HG02840 (cell line): ENCODE measurements at regions not wholly inside any gene's neighbourhood (a gene's known extent, or its start where the extent isn't known, plus 50 kb on each side); places are given as distances from the start of the nearest gene placed in this dataset.

Experiments
- ATAC-seq: cut with Tn5 transposase; IDR thresholded peaks from one replicate; pipeline ENCODE4 v1.9.1; 2021; ENCODE audit warnings: mild to moderate bottlenecking, moderate library complexity, moderate number of reproducible peaks; ENCODE audit not compliant: unreplicated experiment, low FRiP score

DNA sequence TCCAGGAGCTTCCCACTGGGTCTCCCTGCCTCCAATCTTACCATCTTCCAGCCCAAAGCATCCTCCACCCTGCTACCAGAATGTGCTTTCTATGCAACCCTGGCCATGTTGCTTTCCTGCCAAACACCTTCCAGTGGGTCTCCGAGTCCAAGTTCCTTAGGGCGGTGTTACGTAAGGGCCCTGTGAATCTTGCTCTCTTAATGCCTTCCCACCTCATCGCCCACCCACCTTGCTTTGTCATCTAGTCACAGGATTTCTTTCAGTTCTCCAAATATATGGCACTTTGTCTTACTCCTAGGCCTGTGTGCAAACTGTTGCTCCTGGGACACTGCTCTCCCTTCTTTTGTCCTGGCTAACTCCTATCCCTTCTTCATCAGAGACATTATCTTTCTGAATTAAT lies 344.5 kb downstream of the RPS24 start:
- ATAC-seq: no peak

DNA sequence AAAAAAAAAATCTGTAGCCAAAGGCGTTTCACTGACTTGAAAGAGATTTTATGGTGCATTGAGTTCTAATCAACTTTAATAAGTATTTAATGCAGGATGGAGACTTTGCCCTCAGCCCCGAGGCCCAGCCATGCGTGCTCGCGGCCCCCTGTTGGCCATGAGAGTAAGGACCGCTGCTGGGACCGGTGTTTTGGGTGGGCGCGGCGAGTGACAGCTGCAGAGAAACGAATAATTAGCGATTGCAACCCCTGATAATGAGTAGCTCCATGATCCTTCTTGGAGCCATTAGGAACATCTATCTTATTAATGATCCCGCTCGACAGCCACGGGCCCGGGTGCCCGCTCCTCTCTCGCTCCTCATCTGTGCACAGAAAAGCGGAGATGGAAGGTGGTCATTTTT lies 347.4 kb downstream of the RPS24 start:
- no peak for ATAC-seq

DNA sequence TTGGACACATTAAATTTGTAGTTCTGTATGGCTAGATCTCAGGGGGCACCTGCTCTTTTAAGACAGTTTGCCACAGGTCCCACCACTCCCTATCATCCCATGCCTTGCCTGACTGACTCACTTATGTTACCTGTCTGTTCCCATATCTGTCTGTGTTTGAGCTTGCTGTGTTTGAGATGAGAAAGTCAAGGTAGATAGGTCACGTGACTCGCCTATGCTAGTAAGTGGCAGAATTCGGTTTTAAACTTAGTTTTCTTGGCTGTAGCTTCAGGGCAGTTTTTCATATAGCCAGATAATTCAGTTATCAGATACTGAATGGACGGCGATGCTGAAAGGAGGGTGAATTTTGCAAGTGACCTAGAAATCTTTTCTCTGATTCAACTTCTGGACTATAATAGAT lies 348.4 kb downstream of the RPS24 start:
- ATAC-seq: no peak

DNA sequence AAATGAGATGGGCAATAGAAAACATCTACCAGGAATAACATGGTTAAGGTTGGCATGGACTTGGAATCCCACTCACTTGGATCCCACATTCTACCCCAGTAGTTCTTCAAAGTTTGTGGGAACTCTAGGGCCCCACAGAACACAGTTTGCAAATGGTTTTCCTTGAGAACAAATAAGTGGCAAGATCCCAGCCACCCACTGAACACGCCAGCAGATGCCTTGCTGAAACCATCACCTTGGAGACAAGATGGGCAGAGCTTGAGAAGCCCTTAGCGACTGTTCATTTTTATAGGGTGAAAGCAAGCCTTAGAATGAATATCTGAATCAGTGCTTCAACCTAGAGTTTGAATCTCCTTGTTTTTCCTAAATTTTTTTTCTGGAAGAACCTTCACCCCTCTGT lies 349.1 kb downstream of the RPS24 start:
- no peak for ATAC-seq

DNA sequence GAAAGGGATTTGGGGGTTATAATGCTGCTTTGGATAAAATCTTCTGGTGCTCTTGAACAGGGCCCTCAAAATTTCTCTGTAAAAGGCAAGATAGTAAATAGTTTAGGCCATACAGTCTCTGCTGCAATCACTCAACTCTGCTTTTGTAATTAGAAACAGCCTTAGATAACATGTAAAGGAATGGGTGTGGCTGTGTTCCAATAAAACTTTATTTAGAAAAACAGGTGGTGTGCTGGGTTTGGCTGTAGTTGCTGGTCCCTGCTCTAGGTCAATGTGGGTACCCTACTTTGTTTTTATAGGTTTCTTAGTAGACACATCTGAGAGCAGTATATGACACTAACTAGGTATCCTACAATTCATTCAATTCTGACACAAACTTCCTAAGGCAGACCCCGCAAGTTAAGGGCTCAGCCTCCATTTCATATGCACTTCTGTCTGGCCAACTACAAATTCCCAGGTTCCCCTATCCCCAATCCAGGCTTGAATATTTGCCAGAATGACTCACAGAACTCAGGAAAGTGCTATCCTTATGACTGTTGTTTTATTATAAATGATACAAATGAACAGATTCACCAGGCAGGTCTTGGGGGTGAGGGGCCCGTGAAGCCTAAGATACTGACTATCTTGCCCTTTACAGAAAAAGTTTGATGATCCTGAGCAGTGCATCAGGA lies 349.9 kb downstream of the RPS24 start:
- ATAC-seq: no peak

DNA sequence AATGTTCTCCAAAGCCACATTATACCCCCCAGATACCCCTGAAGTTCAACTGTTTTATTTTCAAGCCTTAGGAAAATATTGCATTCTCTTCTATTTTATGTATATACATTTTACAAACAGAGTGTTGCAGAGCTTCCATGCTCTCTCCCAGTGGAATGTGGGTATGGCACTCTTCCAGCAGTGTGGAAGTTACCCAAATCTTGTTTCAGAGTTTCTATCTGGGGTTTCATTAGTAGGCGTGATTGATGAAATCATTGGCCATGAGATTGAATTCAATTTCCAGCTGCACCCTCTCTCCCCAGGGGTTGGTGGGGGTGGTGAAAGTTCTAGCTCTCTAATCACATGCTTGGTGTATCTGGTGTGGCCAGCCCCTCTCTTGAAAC lies 350.4 kb downstream of the RPS24 start:
- ATAC-seq: no peak

DNA sequence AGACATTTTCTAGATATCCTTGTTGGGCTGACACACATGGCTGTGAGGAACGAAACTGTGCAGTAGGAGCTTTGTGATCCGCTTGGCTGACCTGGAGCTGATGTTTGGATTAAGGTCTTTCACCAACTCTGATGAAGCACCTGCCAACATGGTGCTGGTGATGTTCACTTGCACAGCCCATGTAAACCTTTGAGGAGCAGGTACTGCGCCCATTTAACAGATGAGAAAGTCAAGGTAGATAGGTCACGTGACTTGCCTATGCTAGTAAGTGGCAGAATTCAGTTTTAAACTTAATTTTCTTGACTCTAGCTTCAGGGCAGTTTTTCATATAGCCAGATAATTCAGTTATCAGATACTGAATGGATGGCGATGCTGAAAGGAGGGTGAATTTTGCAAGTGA lies 351.9 kb downstream of the RPS24 start:
- ATAC-seq: no peak

DNA sequence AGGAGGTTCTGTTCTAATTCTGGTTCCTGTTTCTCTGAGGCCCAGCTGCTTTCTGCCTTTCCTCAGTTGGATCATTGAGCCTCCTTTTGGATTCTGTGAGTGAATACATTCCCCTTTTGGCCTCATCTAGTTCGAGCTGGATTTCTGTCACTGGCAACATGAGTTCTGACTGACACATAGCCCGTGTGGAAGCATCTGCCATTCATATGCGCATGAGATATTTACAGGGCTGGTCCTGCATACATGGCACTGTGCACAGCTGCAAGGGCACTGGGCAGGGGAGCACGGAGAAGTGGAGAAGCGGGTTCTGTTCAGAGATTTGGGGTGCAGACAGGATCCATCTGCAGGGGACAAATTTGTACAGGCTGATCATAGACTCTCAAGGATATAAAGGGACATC lies 352.8 kb downstream of the RPS24 start:
- ATAC-seq: no peak

DNA sequence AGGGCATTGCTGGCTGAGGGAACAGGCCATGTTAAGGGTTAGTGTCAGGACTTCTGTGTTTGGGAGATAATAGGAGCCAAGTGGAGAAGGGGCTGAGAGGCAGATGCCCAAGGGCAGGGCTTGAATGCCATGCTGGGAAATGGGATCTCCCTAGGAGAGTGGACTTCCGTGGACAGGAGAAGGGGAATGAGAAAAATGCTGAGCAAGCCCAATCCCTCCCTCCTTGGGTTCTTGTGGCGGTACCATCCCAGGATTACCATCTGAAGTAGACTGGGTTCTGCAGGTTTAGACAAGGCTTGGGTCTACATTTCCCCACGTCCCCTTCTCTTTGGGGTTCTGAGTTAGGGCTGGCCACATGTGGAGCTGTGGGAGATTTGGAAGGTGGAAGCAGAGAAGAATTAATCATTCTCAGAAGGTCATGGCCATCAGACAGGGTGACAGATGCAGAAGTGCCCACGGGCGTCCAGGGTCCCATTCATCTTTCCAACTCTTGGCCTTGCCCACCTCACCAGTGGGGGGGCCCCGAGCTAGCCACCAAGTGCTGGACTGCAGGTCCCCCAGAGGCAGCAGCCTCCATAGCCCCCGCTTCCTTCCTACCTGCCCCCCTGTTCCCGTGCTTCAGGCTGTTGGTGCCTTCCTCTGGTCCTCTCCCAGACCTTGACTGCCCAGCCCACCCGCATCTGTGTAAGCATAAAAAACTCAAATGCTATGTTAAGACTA lies 354.8 kb downstream of the RPS24 start:
- ATAC-seq: no peak

DNA sequence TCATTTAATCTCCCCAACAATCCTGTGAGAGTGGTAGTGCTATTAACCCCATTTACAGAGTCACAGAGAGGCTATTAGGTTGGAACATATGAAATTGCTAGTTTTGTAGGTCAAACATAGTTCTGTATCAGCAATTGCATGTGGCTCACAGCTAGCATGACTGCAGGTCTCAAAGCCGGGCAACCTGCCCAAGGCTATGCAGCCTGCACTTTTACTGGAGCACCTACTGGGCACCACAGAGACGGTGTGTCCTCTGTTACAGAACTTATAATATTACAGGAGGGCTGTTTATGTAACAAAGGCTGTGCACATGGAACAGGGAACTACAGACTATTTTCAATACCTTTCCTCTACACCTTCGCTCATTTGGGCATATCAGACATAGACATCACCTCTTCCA lies 355.8 kb downstream of the RPS24 start:
- no peak for ATAC-seq

DNA sequence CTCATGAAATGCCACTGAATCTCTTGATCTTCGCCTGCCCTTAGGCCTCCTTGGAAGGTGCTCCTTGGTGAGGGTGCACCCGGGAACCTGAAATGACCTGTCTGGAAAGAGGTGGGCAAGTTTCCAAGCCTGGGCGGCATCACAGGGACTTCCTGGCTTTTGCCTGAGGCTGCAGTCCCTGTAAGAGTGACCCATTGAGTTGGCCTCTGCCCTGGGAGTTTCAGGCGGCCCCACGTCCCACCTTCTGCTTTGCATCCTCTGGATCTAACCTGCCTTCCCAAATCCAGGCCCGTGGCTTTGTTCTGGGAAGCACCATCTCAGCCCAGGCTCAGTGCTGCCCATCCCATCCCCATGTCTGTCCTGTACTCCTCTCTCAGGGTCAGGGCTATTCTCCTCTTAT lies 356.4 kb downstream of the RPS24 start:
- ATAC-seq: no peak

DNA sequence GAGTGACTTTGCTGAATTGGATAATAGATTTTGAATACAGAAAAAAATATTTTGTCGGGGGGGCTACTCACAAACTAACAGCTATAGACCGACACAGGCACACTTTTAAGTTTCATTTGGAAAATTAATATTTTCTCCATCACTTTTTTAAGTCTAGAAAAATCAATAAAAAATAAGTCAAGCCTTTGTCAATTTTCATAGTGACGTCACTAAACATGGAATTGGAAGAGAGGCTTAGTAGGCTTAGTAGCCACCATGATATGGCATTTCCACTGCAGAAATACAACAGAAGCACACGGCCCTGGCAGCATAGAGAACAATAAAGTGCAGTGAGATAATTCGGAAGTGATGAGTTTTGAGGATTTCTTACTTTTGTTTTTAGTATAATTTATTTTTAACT lies 357.2 kb downstream of the RPS24 start:
- no peak for ATAC-seq

DNA sequence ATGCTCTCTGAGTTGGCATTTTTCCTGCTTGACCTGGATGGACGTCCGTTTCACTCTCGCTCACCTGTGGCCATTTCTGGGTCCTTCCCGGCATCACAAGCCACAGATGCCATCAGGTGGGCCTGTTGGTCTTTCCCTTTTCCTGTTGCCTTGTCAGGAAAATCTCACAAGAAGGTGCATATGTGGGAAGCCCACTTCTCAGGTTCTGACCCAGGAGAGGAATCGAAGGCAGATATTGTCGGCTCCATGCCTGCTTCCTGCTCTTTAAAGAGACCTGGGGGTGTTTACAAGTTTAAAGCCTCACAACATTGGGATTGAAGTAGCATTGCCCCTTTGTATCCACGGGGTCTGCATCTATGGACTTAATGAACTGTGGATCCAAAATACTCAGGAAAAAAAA lies 357.9 kb downstream of the RPS24 start:
- ATAC-seq: no peak

DNA sequence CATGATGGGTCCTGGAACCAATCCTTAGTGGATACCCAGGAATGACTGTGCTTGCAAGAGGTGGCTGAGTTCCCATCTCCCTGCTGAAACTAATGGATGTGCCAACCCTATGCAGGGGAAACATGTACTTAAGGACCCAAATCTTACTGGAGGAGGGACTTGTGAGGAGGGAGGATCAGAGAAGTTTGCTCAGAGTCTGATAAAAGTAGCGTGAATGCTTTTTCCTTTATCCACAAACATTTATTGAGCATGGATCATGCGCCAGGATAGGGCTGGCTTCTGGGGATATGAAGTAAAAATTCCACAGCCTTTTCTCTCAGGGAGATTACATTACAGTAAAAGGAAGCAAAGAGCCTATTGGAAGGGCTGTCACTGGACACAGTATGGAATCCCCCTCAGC lies 358.5 kb downstream of the RPS24 start:
- no peak for ATAC-seq

DNA sequence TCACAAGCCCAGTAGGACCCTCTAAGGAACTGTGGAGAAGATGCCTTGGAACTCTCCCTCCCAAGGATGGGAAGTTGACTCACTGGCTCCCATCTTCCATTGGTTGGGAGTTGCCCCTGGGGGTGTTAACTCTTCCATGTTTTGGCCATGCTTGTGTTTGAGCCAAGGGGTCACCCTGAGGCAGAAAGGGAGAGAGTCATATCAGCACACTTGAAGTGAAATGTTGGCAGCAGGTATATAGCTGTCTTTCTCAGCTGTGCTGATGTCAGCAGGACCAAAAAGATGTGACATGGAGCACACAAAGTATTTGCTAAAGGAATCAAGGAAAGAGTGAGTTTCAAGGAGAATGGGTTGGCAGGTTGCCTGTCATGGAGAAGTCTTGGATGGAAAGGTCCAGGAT lies 359.4 kb downstream of the RPS24 start:
- ATAC-seq: no peak

DNA sequence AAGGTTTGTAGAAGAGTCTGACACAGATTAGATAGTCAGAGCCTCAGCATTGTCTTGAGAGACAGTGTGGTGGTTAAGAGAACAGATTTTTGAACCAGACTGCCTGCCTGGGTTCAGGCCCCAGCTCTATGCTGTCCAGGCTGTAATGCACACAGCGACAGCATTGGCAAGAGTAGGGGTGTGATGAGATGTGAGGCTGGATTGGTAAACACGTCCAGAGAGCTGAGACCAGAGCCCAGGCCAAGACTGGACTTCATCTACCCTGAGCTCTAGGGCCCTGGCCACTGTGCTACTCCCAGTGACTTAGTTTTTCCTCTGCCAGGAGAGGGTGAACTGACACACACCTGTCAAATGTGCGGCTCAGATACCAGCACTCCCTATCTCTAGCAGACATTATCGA lies 360.4 kb downstream of the RPS24 start:
- ATAC-seq: no peak

DNA sequence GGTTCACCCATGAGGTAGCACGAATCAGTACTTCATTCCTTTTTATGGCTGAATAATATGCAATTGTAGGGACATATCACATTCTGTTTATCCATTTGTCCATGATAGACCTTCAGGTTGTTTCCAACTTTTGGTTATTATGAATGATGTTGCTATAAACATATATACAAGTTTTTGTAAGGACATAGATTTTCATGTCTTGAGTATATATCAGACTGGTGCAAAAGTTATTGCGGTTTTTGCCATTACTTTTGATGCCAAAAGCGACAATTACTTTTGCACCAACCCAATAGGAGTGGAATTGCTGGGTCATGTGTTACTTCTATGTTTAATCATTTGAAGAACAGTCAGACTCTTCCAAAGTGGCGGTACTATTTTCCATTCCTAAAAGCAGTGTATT lies 361.5 kb downstream of the RPS24 start:
- ATAC-seq: no peak

DNA sequence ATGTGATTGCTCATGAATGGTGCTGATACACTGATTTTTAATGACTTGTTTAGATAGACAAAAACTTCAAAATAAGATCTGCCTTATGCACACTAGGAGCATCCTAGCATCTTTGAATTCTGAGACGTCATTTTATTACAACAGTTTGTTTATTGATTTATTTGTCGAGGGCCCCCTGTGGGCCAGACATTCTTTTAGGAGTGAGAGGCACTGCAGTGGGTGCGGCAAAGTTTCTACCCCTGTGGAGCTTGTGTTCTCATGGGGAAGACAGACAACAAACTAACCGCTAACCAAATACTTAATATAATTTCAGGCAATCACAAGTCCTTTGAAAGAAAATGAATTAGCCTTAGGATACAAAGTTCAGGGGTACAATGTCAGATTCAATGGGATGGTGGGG lies 363.1 kb downstream of the RPS24 start:
- ATAC-seq: no peak

DNA sequence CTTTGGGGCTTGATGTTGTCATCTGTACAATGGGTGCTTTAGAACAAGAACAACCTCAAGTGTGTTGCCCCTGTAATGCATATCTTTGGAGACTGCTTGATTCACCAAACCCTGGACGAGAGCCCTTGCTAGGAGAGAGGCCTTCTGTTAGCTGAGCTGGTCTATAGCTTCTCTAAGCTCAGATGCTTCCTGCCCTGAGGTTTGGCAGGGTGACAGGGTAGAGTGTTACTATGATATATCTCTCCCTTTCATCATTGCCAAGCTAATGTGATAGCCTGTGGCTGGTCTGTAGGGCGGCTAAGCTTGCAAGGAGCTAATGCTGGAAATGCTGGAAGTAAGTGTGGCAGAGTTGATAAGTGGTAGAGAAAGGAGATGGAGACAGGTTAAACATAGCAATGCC lies 364.1 kb downstream of the RPS24 start:
- ATAC-seq: no peak

DNA sequence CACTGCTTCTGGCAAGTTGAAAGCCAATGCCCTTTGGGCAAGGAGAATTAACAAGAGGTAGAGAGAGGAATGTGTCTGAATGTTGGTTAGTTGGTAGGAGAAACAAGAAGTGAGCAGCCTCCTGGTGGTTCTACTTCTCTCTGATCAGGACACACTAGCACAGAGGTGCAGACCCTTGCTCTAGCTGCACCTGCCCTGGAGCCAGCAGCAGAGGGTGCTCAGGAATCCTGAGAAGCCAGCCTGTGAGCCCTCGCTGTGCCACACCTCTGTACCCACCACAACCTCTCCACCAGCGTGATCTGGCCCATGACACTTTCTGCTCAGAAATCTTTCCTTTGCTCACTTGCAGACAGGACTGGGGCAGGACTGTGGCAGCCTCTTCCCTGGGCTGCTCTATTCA lies 364.7 kb downstream of the RPS24 start:
- ATAC-seq: no peak

DNA sequence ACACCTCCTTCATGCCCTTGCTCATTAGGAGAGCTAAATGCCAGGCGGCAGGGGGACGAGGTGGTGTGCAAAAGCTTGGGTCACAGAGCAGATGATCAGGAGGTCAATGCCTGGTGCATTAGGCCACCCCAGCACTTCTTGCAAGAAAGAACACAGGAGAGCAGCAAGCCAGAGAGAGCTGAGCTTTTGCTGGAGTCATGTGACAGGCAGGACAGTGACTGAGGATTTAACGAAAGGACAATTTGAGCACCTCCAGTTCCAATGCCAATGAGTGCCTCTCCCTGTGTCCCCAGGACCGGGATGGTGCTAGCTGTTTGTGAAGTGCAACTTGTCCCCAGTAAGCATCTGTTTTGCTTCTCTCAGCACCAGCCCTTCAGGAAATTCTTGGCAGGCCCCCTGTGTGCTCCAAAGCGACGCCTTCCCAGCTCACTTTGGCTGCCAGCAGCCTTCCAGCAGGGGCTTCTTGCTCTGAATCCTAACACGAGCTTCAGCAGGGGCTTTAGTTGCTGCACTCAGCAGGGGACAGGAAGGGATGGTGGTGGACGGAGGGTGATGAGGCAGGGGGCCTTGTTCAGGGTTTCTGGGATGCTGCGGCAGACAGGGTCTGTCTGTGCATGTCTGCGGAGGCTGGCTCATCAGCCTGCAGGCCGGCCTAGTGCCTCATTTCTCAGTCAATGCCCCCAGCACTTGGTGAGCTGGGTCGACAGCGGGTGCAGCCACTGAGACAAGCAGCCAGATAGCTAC lies 368.1 kb downstream of the RPS24 start:
- ATAC-seq: no peak

DNA sequence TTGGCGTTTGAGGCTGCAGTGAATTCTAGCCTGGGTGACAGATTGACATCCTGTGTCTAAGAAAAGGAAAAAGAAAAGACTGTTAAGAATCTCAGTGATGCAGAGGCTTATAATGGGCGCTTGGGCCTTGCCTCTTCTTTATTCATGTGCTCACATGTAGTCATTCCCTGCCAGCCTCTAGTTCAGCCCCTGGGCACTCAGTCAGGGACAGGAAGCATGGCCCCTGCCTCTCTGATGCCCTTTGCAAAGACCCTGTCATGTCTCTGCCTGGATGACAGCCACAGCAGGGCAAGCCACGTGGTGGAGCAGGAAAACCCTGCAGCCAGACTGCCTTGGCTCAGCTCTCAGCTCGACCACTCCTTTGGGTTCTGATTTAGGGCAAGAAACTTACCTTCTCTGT lies 368.9 kb downstream of the RPS24 start:
- ATAC-seq: no peak
